ENCODE measurements at regions not wholly inside any gene's neighbourhood (a gene's known extent, or its start where the extent isn't known, plus 50 kb on each side); places are given as distances from the start of the nearest gene placed in this dataset.

DNA sequence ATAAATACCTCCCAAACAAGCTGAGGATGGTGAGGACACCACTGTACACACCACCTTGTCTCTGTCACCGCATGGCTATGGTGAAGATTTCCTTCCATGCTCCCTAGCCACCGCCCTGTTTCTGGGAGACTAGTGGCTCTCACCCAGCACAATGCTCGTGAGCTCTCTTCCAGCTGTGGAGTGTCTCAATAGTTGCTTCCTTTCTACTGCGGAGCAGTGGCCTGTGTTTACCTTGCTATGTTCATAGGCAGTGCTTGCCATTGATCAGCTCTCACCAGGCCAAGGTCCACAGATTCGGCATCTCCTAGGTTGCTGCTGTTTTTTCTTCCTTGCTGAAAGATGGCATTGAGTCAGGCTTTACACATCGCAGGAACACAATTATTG is 313.6 kb upstream of the RTL1 start:
- H3K4me3 ChIP-seq, result no peak overlapping the region
- intact Hi-C loops (cut with DNase I), result no loop called here
- no peaks in the 10 kb centered on the region for H3K9me3 ChIP-seq
- no peak for ATAC-seq
- H3K4me1 ChIP-seq, result no peaks in the 10 kb centered on the region
- no peaks in the 10 kb centered on the region for H3K27me3 ChIP-seq
- no peaks in the 10 kb centered on the region for H3K36me3 ChIP-seq
- TF ChIP-seq, protein P1, sequence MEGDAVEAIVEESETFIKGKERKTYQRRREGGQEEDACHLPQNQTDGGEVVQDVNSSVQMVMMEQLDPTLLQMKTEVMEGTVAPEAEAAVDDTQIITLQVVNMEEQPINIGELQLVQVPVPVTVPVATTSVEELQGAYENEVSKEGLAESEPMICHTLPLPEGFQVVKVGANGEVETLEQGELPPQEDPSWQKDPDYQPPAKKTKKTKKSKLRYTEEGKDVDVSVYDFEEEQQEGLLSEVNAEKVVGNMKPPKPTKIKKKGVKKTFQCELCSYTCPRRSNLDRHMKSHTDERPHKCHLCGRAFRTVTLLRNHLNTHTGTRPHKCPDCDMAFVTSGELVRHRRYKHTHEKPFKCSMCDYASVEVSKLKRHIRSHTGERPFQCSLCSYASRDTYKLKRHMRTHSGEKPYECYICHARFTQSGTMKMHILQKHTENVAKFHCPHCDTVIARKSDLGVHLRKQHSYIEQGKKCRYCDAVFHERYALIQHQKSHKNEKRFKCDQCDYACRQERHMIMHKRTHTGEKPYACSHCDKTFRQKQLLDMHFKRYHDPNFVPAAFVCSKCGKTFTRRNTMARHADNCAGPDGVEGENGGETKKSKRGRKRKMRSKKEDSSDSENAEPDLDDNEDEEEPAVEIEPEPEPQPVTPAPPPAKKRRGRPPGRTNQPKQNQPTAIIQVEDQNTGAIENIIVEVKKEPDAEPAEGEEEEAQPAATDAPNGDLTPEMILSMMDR (IDR thresholded peaks at IDR 0.05), result no peak
- H3K27ac ChIP-seq, result no peak overlapping the region
- DNase-seq, result no peak

GRCh38 chr14:101217616-101218371 is 314.3 kb upstream of the RTL1 start:
- intact Hi-C loops (cut with DNase I), result no loop called here
- no peak overlapping the region for H3K4me3 ChIP-seq
- no peaks in the 10 kb centered on the region for H3K4me1 ChIP-seq
- no peaks in the 10 kb centered on the region for H3K27me3 ChIP-seq
- TF ChIP-seq, protein P1 (IDR thresholded peaks at IDR 0.05), result no peak
- H3K9me3 ChIP-seq, result no peaks in the 10 kb centered on the region
- no peak for DNase-seq
- H3K27ac ChIP-seq, result no peak overlapping the region
- H3K36me3 ChIP-seq, result no peaks in the 10 kb centered on the region
- ATAC-seq, result no peak

- Histone ChIP-seq H3K4me3 (no peak overlapping the region), H3K27ac (no peak overlapping the region), H3K4me1 (no peaks in the 10 kb centered on the region), H3K9me3 (no peaks in the 10 kb centered on the region), H3K27me3 (no peaks in the 10 kb centered on the region), H3K36me3 (no peaks in the 10 kb centered on the region)
- ATAC-seq, result no peak
- DNase-seq, result no peak
- TF ChIP-seq, protein P1 (IDR thresholded peaks at IDR 0.05), result no peak
- intact Hi-C loops (cut with DNase I), result no loop called here
Measured at GRCh38 chr14:101219896-101220703, 316.6 kb upstream of the RTL1 start.

GRCh38 chr14:101220921-101221510 is 317.5 kb upstream of the RTL1 start:
- H3K9me3 ChIP-seq, result no peaks in the 10 kb centered on the region
- intact Hi-C loops (cut with DNase I), result no loop called here
- H3K27me3 ChIP-seq, result peaks cover 0 to 3% of the 10 kb centered on the region in 2 donors
- H3K36me3 ChIP-seq, result no peaks in the 10 kb centered on the region
- H3K4me1 ChIP-seq, result no peaks in the 10 kb centered on the region
- TF ChIP-seq, protein P1 (IDR thresholded peaks at IDR 0.05), result no peak
- H3K27ac ChIP-seq, result no peak overlapping the region
- DNase-seq (peak in 1 of 4 donors; percentile 15), ATAC-seq (no peak)
- H3K4me3 ChIP-seq, result no peak overlapping the region

Data from left lung (tissue), 4 donors.